ENCODE measurements at regions not wholly inside any gene's neighbourhood (a gene's known extent, or its start where the extent isn't known, plus 50 kb on each side); places are given as distances from the start of the nearest gene placed in this dataset.

- no peak overlapping the region for H3K4me3 Mint-ChIP-seq (ENCODE audit: unreplicated experiment)
- no peak for TF ChIP-seq CTCF (IDR thresholded peaks at IDR 0.05; ENCODE audit: unreplicated experiment)
- no peaks in the 10 kb centered on the region for H3K9me3 Mint-ChIP-seq (ENCODE audit: unreplicated experiment)
- CTCF ChIA-PET, result interaction anchor here (0.6 kb wide), 1 partner anchor 102 kb away, joined by 3 read pairs; no protein-coding TSS in a partner anchor
- no peak overlapping the region for H3K27ac Mint-ChIP-seq (ENCODE audit: low read depth, unreplicated experiment)
- H3K27me3 Mint-ChIP-seq (ENCODE audit: insufficient read depth, unreplicated experiment), result no peaks in the 10 kb centered on the region
- POLR2A ChIA-PET, result no interaction called here
- no TSS peak for BruUV-seq (replicated peaks)
- H3K4me1 Mint-ChIP-seq (ENCODE audit: insufficient read depth, unreplicated experiment), result no peaks in the 10 kb centered on the region
- intact Hi-C loops (cut with micrococcal nuclease), result no loop called here
- DNase-seq (ENCODE audit: unreplicated experiment), result no peak
- peaks cover 10% of the 10 kb centered on the region for H3K36me3 Mint-ChIP-seq (ENCODE audit: insufficient read depth, unreplicated experiment)
Observed at GRCh38 chr12:34344851-34345522, 322.7 kb downstream of the ALG10 start.

- Mint-ChIP-seq H3K27ac (ENCODE audit: low read depth, unreplicated experiment) (no peak overlapping the region), H3K4me3 (ENCODE audit: unreplicated experiment) (no peak overlapping the region), H3K4me1 (ENCODE audit: insufficient read depth, unreplicated experiment) (no peaks in the 10 kb centered on the region), H3K36me3 (ENCODE audit: insufficient read depth, unreplicated experiment) (peaks cover 10% of the 10 kb centered on the region), H3K27me3 (ENCODE audit: insufficient read depth, unreplicated experiment) (no peaks in the 10 kb centered on the region), H3K9me3 (ENCODE audit: unreplicated experiment) (no peaks in the 10 kb centered on the region)
- no peak for DNase-seq (ENCODE audit: unreplicated experiment)
- ChIA-PET POLR2A (no interaction called here), CTCF (interaction anchor here (0.6 kb wide), 1 partner anchor 103 kb away, joined by 3 read pairs; no protein-coding TSS in a partner anchor)
- TF ChIP-seq CTCF (IDR thresholded peaks at IDR 0.05; ENCODE audit: unreplicated experiment), result no peak
- no TSS peak for BruUV-seq (replicated peaks)
- intact Hi-C loops (cut with micrococcal nuclease), result no loop called here
Observed at GRCh38 chr12:34345801-34346200, 323.5 kb downstream of the ALG10 start.

GRCh38 chr12:34346372-34347034 lies 324.2 kb downstream of the ALG10 start:
- POLR2A ChIA-PET, result no interaction called here
- no peak overlapping the region for H3K27ac Mint-ChIP-seq (ENCODE audit: low read depth, unreplicated experiment)
- H3K36me3 Mint-ChIP-seq (ENCODE audit: insufficient read depth, unreplicated experiment), result peaks cover 10% of the 10 kb centered on the region
- no peak for DNase-seq (ENCODE audit: unreplicated experiment)
- intact Hi-C loops (cut with micrococcal nuclease), result no loop called here
- CTCF ChIA-PET, result no interaction called here
- H3K27me3 Mint-ChIP-seq (ENCODE audit: insufficient read depth, unreplicated experiment), result no peaks in the 10 kb centered on the region
- BruUV-seq (replicated peaks), result no TSS peak
- no peak overlapping the region for H3K4me3 Mint-ChIP-seq (ENCODE audit: unreplicated experiment)
- no peaks in the 10 kb centered on the region for H3K9me3 Mint-ChIP-seq (ENCODE audit: unreplicated experiment)
- no peaks in the 10 kb centered on the region for H3K4me1 Mint-ChIP-seq (ENCODE audit: insufficient read depth, unreplicated experiment)
- no peak for TF ChIP-seq CTCF (IDR thresholded peaks at IDR 0.05; ENCODE audit: unreplicated experiment)

- no peaks in the 10 kb centered on the region for H3K9me3 Mint-ChIP-seq (ENCODE audit: unreplicated experiment)
- H3K4me3 Mint-ChIP-seq (ENCODE audit: unreplicated experiment), result no peak overlapping the region
- H3K27ac Mint-ChIP-seq (ENCODE audit: low read depth, unreplicated experiment), result no peak overlapping the region
- no peaks in the 10 kb centered on the region for H3K27me3 Mint-ChIP-seq (ENCODE audit: insufficient read depth, unreplicated experiment)
- CTCF ChIA-PET, result no interaction called here
- DNase-seq (ENCODE audit: unreplicated experiment), result no peak
- no peak for TF ChIP-seq CTCF (IDR thresholded peaks at IDR 0.05; ENCODE audit: unreplicated experiment)
- no peaks in the 10 kb centered on the region for H3K4me1 Mint-ChIP-seq (ENCODE audit: insufficient read depth, unreplicated experiment)
- POLR2A ChIA-PET, result no interaction called here
- H3K36me3 Mint-ChIP-seq (ENCODE audit: insufficient read depth, unreplicated experiment), result peaks cover 10% of the 10 kb centered on the region
- no TSS peak for BruUV-seq (replicated peaks)
- intact Hi-C loops (cut with micrococcal nuclease), result no loop called here
Observed at GRCh38 chr12:34347367-34347766, 325.1 kb downstream of the ALG10 start.

Measured in MCF 10A (cell line).